Kidney (tissue), 10 donors: ENCODE measurements at regions not wholly inside any gene's neighbourhood (a gene's known extent, or its start where the extent isn't known, plus 50 kb on each side); places are given as distances from the start of the nearest gene placed in this dataset.
"Not testable (repeated sequence)": the region's sequence is repeated elsewhere in the genome, so short reads cannot be mapped to it uniquely, and the experiment has no call there.

Experiments
- DNase-seq, 5 donors: peaks; one replicate each; pipeline ENCODE4 v3.0.0-alpha.2; 2013 to 2020
- FAIRE-seq: peaks from 2 replicates; lab custom pipeline; 2012; peaks lifted over from hg19 to GRCh38; lab: Jason Lieb, UNC
- H3K27ac ChIP-seq, 2 donors: one replicate each; pipeline ENCODE4 v1.7.0; 2013; ENCODE audit warnings: low read depth in 2 of 2, low read length in 2 of 2, inconsistent platforms in 1 of 2
- H3K27me3 ChIP-seq: one replicate; pipeline ENCODE4 v1.7.1; 2013; ENCODE audit warnings: low read length, inconsistent platforms; ENCODE audit not compliant: control insufficient read depth, insufficient read depth
- H3K36me3 ChIP-seq, 3 donors: one replicate each; pipeline versions ENCODE4 v1.7.0 to v1.7.1; 2013; ENCODE audit warnings: low read length in 3 of 3, control low read depth in 1 of 3, inconsistent platforms in 1 of 3; ENCODE audit not compliant: insufficient read depth in 3 of 3, control insufficient read depth in 2 of 3
- H3K4me1 ChIP-seq, 3 donors: one replicate each; pipeline versions ENCODE4 v1.7.0 to v1.7.1; 2013; ENCODE audit warnings: low read length in 3 of 3, inconsistent platforms in 1 of 3, low read depth in 1 of 3; ENCODE audit not compliant: control insufficient read depth in 2 of 3, insufficient read depth in 2 of 3
- H3K4me3 ChIP-seq, 3 donors: one replicate each; pipeline versions ENCODE4 v1.7.0 to v1.8.1; 2013; ENCODE audit warnings: low read length in 3 of 3, control low read depth in 1 of 3, inconsistent platforms in 1 of 3
- H3K9ac ChIP-seq, 3 donors: one replicate each; pipeline versions ENCODE4 v1.7.0 to v1.7.1; 2013; ENCODE audit warnings: low read length in 3 of 3, control low read depth in 1 of 3, inconsistent platforms in 1 of 3
- H3K9me3 ChIP-seq, 3 donors: one replicate each; pipeline versions ENCODE4 v1.7.0 to v1.7.1; 2013; ENCODE audit warnings: low read length in 3 of 3, control low read depth in 1 of 3, inconsistent platforms in 1 of 3; ENCODE audit not compliant: control insufficient read depth in 2 of 3, insufficient read depth in 1 of 3
- intact Hi-C: fragments of 100-400 bp; cut with DNase I; formaldehyde crosslinking; loops from one replicate; pipeline ENCODE4 v1.11.1; 2022
- donor health status: control.
- donor health status: control.
- donor health status: DM: yes; HTN: yes; CAD: no.
- donor health status: Normal renal cell carcinoma (clear cell type).

DNA sequence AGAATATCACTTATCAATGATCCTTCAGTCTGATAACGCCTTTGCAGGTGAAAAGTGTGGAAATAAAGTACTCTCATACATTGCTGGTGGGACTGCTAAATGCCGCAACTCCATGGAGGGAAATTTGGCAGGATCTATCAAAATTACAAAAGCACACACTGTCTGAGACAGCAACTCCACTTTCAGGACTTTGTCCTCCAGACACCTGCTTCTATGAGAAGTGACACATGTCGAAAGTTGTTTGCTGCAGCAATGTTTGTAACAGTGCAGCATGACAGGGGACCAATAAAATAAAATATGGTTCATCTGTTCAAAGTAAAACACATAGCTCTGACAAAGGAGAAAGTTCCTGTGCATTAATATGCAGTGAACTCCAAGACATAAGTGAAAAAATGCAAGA is 76.2 kb upstream of the PDPR start:
- H3K4me3 ChIP-seq, H3K27me3 ChIP-seq, H3K9ac ChIP-seq, intact Hi-C loops, DNase-seq, H3K9me3 ChIP-seq, H3K4me1 ChIP-seq, FAIRE-seq, H3K27ac ChIP-seq, H3K36me3 ChIP-seq: not testable (repeated sequence)

DNA sequence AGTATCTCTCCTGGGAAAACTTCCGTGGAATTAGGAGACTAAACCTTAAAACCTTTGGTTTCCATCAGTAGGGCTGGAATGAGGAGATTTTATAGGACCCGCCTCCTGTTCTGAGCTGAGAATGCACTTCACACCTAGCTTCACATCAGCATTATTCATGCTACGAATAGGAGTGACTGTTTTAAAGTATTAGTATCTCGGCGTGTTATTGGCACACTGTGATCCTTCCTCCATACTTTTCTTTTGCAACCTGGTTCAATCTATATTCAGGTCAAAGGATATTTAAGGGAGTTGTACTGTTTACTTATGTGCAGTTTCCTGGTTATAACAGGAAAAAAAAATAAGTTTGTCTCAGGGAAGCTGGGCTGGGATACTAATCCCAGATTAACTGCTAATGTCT is 73.6 kb upstream of the PDPR start:
- H3K36me3 ChIP-seq, H3K27me3 ChIP-seq, H3K9ac ChIP-seq, H3K4me3 ChIP-seq, DNase-seq, intact Hi-C loops, H3K4me1 ChIP-seq, FAIRE-seq, H3K9me3 ChIP-seq, H3K27ac ChIP-seq: not testable (repeated sequence)

DNA sequence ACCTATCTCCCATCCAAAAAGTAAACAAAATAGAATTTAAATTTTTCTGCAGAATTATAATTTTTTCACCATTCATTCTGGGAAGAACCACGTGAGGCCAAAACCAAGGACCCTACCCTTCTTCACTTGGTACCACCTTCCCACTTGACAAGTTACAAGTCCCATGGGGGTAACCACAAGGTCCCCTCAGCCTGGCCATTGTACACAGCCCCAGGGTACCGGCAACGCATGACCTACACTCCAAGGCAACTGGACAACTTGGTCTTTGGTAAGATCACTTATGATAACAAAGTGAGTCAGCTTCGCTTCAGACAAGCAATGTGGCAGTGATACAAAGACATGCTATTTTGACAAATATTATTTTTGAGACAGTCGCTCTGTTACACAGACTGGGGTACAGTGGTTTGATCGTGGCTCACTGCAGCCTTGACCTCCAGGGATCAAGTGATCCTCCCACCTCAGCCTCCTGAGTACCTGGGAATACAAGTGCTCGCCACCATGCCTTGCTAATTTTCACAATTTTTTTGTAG is 70.5 kb upstream of the PDPR start:
- FAIRE-seq, H3K36me3 ChIP-seq, H3K27me3 ChIP-seq, H3K9me3 ChIP-seq, H3K4me1 ChIP-seq, intact Hi-C loops, H3K9ac ChIP-seq, H3K4me3 ChIP-seq, H3K27ac ChIP-seq, DNase-seq: not testable (repeated sequence)

DNA sequence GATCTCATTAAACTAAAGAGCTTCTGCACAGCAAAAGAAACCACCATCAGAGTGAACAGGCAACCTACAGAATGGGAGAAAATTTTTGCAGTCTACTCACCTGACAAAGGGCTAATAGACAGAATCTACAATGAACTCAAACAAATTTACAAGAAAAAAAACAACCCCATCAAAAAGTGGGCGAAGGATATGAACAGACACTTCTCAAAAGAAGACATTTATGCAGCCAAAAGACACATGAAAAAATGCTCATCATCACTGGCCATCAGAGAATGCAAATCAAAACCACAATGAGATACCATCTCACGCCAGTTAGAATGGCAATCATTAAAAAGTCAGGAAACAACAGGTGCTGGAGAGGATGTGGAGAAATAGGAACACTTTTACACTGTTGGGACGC is 67.6 kb upstream of the PDPR start:
- H3K4me1 ChIP-seq, H3K9ac ChIP-seq, H3K27ac ChIP-seq, H3K9me3 ChIP-seq, H3K36me3 ChIP-seq, H3K4me3 ChIP-seq, DNase-seq, FAIRE-seq, H3K27me3 ChIP-seq, intact Hi-C loops: not testable (repeated sequence)

DNA sequence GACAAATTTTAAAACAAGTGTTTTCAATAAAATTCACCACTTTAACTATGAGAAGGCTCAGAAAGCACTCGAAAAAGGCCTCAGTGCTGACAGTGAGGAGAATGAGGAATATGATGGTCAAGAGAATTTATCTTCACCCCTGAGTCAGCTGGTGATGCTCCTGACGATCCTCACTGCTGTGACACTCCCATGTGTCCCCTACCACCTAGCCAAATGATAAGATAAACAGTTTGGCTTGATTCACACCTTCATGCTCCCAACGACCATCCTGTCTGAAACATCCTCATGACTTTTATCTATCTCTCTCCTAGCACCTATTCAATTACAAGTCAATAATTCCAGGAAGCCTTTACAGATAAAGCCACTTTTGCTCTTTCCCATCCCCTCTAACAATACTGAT is 66.0 kb upstream of the PDPR start:
- FAIRE-seq, H3K9ac ChIP-seq, H3K36me3 ChIP-seq, H3K9me3 ChIP-seq, DNase-seq, H3K27ac ChIP-seq, H3K4me3 ChIP-seq, H3K27me3 ChIP-seq, H3K4me1 ChIP-seq, intact Hi-C loops: not testable (repeated sequence)

DNA sequence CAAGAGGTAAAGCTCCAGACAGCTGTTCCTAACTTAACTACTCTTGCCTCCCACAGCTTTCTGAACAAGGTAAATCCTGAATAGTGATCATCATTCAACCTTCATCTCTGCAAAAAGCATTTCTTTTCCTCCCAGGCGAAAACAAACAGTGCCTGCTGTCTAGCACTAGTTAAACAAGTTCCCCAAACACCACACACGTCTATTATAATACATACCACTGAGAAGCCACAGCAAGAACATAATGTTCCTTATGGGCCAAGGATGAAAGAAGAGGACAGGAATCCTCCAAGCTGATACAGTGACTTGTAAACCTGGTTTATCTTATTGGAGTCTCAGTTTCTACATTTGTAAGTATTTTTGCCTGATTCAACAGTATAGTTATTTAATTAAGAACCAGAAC is 56.1 kb upstream of the PDPR start:
- H3K27me3 ChIP-seq, H3K9ac ChIP-seq, FAIRE-seq, DNase-seq, H3K4me1 ChIP-seq, H3K9me3 ChIP-seq, intact Hi-C loops, H3K4me3 ChIP-seq, H3K36me3 ChIP-seq, H3K27ac ChIP-seq: not testable (repeated sequence)

DNA sequence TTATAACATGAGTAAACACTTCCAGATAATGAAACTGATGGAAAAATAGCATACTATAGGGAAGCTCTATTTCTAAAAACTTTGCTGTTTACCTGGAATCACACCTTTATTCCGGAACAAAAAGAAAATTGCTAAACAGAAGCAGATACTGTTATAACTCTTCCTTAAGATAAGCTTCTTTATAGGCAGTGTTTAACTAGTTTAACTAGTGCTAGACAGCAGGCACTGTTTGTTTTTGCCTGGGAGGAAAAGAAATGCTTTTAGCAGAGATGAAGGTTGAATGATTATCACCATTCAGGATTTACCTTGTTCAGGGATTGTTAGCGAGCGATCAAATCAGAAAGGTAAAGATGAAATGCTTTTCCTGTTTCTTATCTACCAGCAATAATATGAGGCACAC is 54.7 kb upstream of the PDPR start:
- FAIRE-seq, DNase-seq, H3K36me3 ChIP-seq, H3K27me3 ChIP-seq, H3K9ac ChIP-seq, H3K4me1 ChIP-seq, intact Hi-C loops, H3K4me3 ChIP-seq, H3K9me3 ChIP-seq, H3K27ac ChIP-seq: not testable (repeated sequence)

DNA sequence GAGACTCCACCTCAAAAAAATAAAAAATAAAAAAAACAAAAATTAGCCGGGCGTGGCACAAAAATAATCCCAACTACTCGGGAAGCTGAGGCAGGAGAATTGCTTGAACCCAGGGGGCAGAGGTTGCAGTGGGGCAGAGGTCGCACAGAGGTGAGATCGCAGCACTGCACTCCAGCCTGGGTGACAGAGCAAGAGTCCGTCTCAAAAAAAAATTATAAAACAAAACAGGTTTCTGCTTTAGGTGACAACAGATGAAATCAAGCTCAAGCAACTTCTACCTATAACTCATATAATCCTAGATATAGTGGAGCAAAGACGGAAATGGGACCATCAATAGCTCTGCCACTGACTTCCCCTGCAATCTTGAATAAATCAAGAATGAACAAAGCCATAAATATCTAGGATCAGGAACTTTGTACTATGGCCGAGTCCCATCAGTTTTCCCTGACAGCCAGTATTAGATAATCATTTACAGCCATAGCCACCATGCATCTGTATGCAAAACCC is 53.6 kb upstream of the PDPR start:
- DNase-seq, H3K36me3 ChIP-seq, H3K9ac ChIP-seq, H3K4me3 ChIP-seq, H3K4me1 ChIP-seq, intact Hi-C loops, FAIRE-seq, H3K9me3 ChIP-seq, H3K27me3 ChIP-seq, H3K27ac ChIP-seq: not testable (repeated sequence)
